ENCODE measurements at regions not wholly inside any gene's neighbourhood (a gene's known extent, or its start where the extent isn't known, plus 50 kb on each side); places are given as distances from the start of the nearest gene placed in this dataset.

DNA sequence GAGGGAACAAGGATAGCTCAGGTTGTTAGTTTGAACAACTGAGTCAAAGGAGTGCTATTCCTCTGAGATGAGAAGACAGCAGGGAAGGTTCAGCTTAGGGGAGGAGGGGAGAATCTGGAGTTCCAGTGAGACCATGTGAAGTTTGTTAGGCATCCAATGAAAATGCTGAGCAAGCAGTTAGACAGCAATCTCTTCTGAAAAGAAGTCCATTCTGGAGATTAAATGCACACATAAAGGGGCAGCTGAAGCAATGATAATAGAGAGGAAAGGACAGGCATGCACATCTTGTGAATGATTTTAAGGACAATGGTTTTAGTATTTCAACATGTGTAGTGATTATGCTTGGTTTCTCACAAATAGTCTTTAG, 89.7 kb upstream of the GHITM start:
- FAIRE-seq (no peak), DNase-seq (ENCODE audit: low read depth in 1 of 2, low spot score in 2 of 2) (no peak)
- Histone ChIP-seq H4K5ac (ENCODE audit: insufficient read length, low read depth, low read length) (no peak overlapping the region), H2BK5ac (ENCODE audit: low read depth, low read length) (no peak overlapping the region), H3K4ac (replicated peaks; ENCODE audit: insufficient read length, low read depth, low read length) (no peak overlapping the region), H3K56ac (replicated peaks; ENCODE audit: insufficient read length, low read depth, low read length) (no peak overlapping the region), H2BK20ac (ENCODE audit: low read length) (no peak overlapping the region), H3K79me2 (ENCODE audit: control insufficient read depth in 1 of 2, insufficient read depth in 2 of 2, low read length in 2 of 2) (no peaks in the 10 kb centered on the region), H3K9ac (replicated peaks in 1 of 4; ENCODE audit: extremely low read depth in 1 of 4, low read depth in 3 of 4, low read length in 3 of 4) (no peak overlapping the region), H3K18ac (ENCODE audit: extremely low read depth, low read length) (no peak overlapping the region), H3K27ac (ENCODE audit: low read depth, low read length) (no peak overlapping the region), H4K20me1 (replicated peaks in 1 of 2; ENCODE audit: control insufficient read depth in 1 of 2, insufficient read depth in 2 of 2, low read length in 2 of 2) (no peaks in the 10 kb centered on the region), H2BK120ac (replicated peaks; ENCODE audit: low read depth, low read length) (no peak overlapping the region), H4K8ac (ENCODE audit: extremely low read depth, insufficient read depth, low read length) (no peak overlapping the region), H2BK12ac (ENCODE audit: low read depth, low read length) (no peak overlapping the region), H3K27me3 (replicated peaks in 1 of 4; ENCODE audit: control insufficient read depth in 3 of 4, extremely low read depth in 1 of 4, insufficient read depth in 3 of 4, low read length in 3 of 4) (no peaks in the 10 kb centered on the region), H3K4me2 (ENCODE audit: insufficient read depth in 1 of 2, low read depth in 2 of 2, low read length in 2 of 2) (no peak overlapping the region), H2BK15ac (ENCODE audit: low read length) (no peak overlapping the region), H3K23ac (ENCODE audit: insufficient read length) (no peak overlapping the region), H3K36me3 (ENCODE audit: control insufficient read depth in 2 of 4, insufficient read depth in 4 of 4, low read length in 3 of 4) (no peaks in the 10 kb centered on the region), H3K4me3 (ENCODE audit: extremely low read depth in 1 of 4, insufficient read depth in 2 of 4, low read depth in 3 of 4, low read length in 4 of 4) (no peak overlapping the region), H3K9me3 (ENCODE audit: insufficient read depth in 2 of 2, low read depth in 1 of 2, low read length in 1 of 2) (peaks cover 3 to 4% of the 10 kb centered on the region in 2 experiments; a peak in 1 of 4 replicates), H2AFZ (ENCODE audit: low read length) (no peak overlapping the region), H3K14ac (ENCODE audit: insufficient read length) (no peak overlapping the region), H3K23me2 (ENCODE audit: low read depth, low read length) (no peaks in the 10 kb centered on the region; the same call in 1 of the 2 replicates), H3K4me1 (replicated peaks in 1 of 4; ENCODE audit: control insufficient read depth in 3 of 4, insufficient read depth in 4 of 4, low read length in 3 of 4) (no peaks in the 10 kb centered on the region), H3K79me1 (ENCODE audit: low read depth, low read length) (no peaks in the 10 kb centered on the region), H2AK5ac (ENCODE audit: low read depth, low read length) (no peak overlapping the region), H4K91ac (replicated peaks; ENCODE audit: insufficient read length, low read length) (no peak overlapping the region)
- ChIA-PET CTCF (ENCODE audit: partially characterized antibody) (interaction anchor here (2.0 to 2.8 kb wide), 2 partner anchors 10 to 26 kb away, joined by 5 to 14 read pairs; no protein-coding TSS in a partner anchor), POLR2A (ENCODE audit: partially characterized antibody) (no interaction called here)
- TF ChIP-seq CHD2 (IDR thresholded peaks at IDR 0.05; ENCODE audit: low read length), result no peak
- TF ChIP-seq NRF1 (IDR thresholded peaks at IDR 0.05; ENCODE audit: low read depth, low read length), result no peak
- TF ChIP-seq CTBP2 (IDR thresholded peaks at IDR 0.05; ENCODE audit: borderline replicate concordance, insufficient read depth, insufficient read length, low read length), result no peak
- TF ChIP-seq CEBPB (IDR thresholded peaks at IDR 0.05; ENCODE audit: low read depth, low read length), result no peak
- no peak for TF ChIP-seq POU5F1 (IDR thresholded peaks at IDR 0.05; ENCODE audit: low read depth, low read length)
- no peak for TF ChIP-seq SIRT6 (IDR thresholded peaks at IDR 0.05; ENCODE audit: low read length)
- peak; percentile 75 for TF ChIP-seq MAFK (IDR thresholded peaks at IDR 0.05; ENCODE audit: low read depth, low read length)
